Ovary (tissue), 7 donors: ENCODE measurements at regions not wholly inside any gene's neighbourhood (a gene's known extent, or its start where the extent isn't known, plus 50 kb on each side); places are given as distances from the start of the nearest gene placed in this dataset.

Experiments
- DNase-seq, 5 donors: peaks; one replicate each; pipeline ENCODE4 v3.0.0-alpha.2; 2019 to 2020
- H3K27ac ChIP-seq, 2 donors: fragments of 200-600 bp; one replicate each; pipeline versions ENCODE4 v1.5.1 to v1.8.0; 2019 to 2022
- H3K27me3 ChIP-seq: fragments of 200-600 bp; one replicate; pipeline ENCODE4 v1.8.0; 2022
- H3K36me3 ChIP-seq: fragments of 200-600 bp; sonication (generic); one replicate; pipeline ENCODE4 v1.5.1; 2019
- H3K4me1 ChIP-seq: one replicate; pipeline ENCODE4 v1.8.1; 2013; ENCODE audit warnings: mild to moderate bottlenecking, moderate library complexity; ENCODE audit not compliant: insufficient read depth
- H3K4me3 ChIP-seq: fragments of 200-600 bp; sonication (generic); one replicate; pipeline ENCODE4 v1.5.1; 2017
- H3K9me3 ChIP-seq, 2 donors: fragments of 200-600 bp in 1 of 2; sonication (generic) in 1 of 2; one replicate each; pipeline versions ENCODE4 v1.5.1 to v1.8.1; 2013 to 2019; ENCODE audit warnings: mild to moderate bottlenecking in 1 of 2, moderate library complexity in 1 of 2
- EP300 ChIP-seq: sonication (generic); formaldehyde crosslinking; IDR thresholded peaks from one replicate; pipeline ENCODE4 v1.6.1; 2017; ENCODE audit warnings: antibody characterized with exemption
- POLR2A ChIP-seq: fragments of 450-650 bp; IDR thresholded peaks from one replicate; pipeline ENCODE4 v1.6.1; 2017; ENCODE audit warnings: antibody characterized with exemption, mild to moderate bottlenecking, moderate library complexity
- WGBS, 3 donors: extraction: QIAGEN DNeasy Blood & Tissue Kit in 1 of 3; methylation state at CpG; one replicate each; pipeline versions ENCODE4 v1.1.5 to v1.1.7; 2013 to 2017; 5-methylcytosine and 5-hydroxymethylcytosine counted together
- intact Hi-C, 4 donors: fragments of 100-400 bp; cut with DNase I; formaldehyde crosslinking; loops; one replicate each; pipeline versions ENCODE4 v1.11.0 to v1.15.1; 2022 to 2023
- TF ChIP-seq, protein P1 (sequence below), 3 donors: fragments of 450-650 bp in 2 of 3; fragments of 200-600 bp in 1 of 3; IDR thresholded peaks; one replicate each; pipeline versions ENCODE4 v1.5.1 to v1.8.0; 2016 to 2022; ENCODE audit warnings: antibody characterized with exemption in 3 of 3, mild to moderate bottlenecking in 1 of 3
- donor health status: DM: no; HTN: no; CAD: no; lungs with moderate emphysema.
- donor health status: DM: no; HTN: no; CAD: no.
- donor health status: Bipolar disorder and iron deficiency.
- donor health status: DM: no; HTN: no; CAD: no.
- donor health status: DM: yes; HTN: yes; CAD: no.

GRCh38 chr13:105147461-105147860, 1388.0 kb downstream of the EFNB2 start:
- Histone ChIP-seq H3K27me3 (no peaks in the 10 kb centered on the region), H3K36me3 (no peaks in the 10 kb centered on the region), H3K4me3 (no peak overlapping the region), H3K27ac (no peak overlapping the region), H3K4me1 (no peaks in the 10 kb centered on the region), H3K9me3 (no peaks in the 10 kb centered on the region)
- 71 to 79% (median 76%) methylated on average over 4 of the region's 4 CpGs for WGBS, 3 donors
- intact Hi-C loops = no loop called here
- no peak for TF ChIP-seq POLR2A
- TF ChIP-seq, protein P1, sequence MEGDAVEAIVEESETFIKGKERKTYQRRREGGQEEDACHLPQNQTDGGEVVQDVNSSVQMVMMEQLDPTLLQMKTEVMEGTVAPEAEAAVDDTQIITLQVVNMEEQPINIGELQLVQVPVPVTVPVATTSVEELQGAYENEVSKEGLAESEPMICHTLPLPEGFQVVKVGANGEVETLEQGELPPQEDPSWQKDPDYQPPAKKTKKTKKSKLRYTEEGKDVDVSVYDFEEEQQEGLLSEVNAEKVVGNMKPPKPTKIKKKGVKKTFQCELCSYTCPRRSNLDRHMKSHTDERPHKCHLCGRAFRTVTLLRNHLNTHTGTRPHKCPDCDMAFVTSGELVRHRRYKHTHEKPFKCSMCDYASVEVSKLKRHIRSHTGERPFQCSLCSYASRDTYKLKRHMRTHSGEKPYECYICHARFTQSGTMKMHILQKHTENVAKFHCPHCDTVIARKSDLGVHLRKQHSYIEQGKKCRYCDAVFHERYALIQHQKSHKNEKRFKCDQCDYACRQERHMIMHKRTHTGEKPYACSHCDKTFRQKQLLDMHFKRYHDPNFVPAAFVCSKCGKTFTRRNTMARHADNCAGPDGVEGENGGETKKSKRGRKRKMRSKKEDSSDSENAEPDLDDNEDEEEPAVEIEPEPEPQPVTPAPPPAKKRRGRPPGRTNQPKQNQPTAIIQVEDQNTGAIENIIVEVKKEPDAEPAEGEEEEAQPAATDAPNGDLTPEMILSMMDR (IDR thresholded peaks at IDR 0.05) = no peak
- TF ChIP-seq EP300 = no peak
- DNase-seq = no peak

DNA sequence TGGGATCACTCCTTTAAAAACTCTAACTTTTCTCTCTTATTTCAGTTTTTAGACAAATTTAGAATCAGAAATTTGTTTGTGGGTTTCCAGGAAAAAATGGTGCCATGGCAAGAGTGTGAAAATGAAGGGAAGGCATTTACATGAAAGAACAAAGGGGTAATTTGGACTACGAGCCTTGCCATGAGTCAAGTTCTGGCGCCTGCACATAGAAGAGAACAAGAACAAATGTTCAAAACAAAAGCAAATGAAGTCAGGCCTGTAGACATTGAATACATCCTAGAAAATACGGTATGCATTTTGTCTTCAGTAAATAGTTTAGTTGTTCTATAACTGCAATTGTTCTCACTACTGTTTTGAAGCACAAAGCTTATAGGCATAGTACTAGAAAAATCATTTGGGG, 1390.5 kb downstream of the EFNB2 start:
- TF ChIP-seq, protein P1 (IDR thresholded peaks at IDR 0.05) = no peak
- no peak for TF ChIP-seq POLR2A
- no peak for TF ChIP-seq EP300
- intact Hi-C loops = no loop called here
- 90 to 93% (median 92%) methylated on average over 3 of the region's 3 CpGs for WGBS, 3 donors

GRCh38 chr13:105144020-105144419, 1391.4 kb downstream of the EFNB2 start:
- Histone ChIP-seq H3K4me1 (no peaks in the 10 kb centered on the region), H3K27ac (no peak overlapping the region), H3K4me3 (no peak overlapping the region), H3K27me3 (no peaks in the 10 kb centered on the region), H3K9me3 (no peaks in the 10 kb centered on the region), H3K36me3 (no peaks in the 10 kb centered on the region)
- 74 to 100% (median 97%) methylated on average over 3 of the region's 3 CpGs for WGBS, 3 donors
- intact Hi-C loops = no loop called here
- TF ChIP-seq EP300 (no peak), POLR2A (no peak)
- TF ChIP-seq, protein P1 (IDR thresholded peaks at IDR 0.05) = no peak
- DNase-seq = no peak

More for the DNA sequence above, 1390.5 kb downstream of the EFNB2 start:
- Histone ChIP-seq H3K9me3 (no peaks in the 10 kb centered on the region), H3K36me3 (no peaks in the 10 kb centered on the region), H3K27me3 (no peaks in the 10 kb centered on the region), H3K4me3 (no peak overlapping the region), H3K4me1 (no peaks in the 10 kb centered on the region), H3K27ac (no peak overlapping the region)
- DNase-seq = no peak

DNA sequence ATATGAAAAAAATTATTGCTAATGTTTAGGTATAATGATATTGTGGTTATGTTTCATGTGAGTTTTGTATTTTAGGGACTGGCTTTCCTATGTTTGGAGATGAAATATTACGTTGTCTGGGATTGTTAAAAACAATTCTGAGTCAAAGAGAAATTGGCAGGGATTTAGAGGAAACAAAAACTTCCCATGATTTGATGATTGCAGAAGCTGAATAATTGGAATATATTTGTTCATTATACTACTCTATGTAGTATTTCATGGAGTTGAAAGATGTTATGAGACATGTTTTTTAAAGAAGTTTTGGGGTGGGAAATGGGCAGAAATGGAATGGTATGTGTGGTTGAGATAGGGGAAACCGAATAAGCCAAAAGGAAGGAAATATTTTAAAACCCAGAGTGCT, 1392.9 kb downstream of the EFNB2 start:
- no peaks in the 10 kb centered on the region for H3K36me3 ChIP-seq
- 23 to 51% (median 42%) methylated on average over 2 of the region's 2 CpGs for WGBS, 3 donors
- H3K27ac ChIP-seq = no peak overlapping the region
- TF ChIP-seq EP300 = no peak
- TF ChIP-seq, protein P1 (IDR thresholded peaks at IDR 0.05) = no peak
- TF ChIP-seq POLR2A = no peak
- no peaks in the 10 kb centered on the region for H3K27me3 ChIP-seq
- H3K4me1 ChIP-seq = no peaks in the 10 kb centered on the region
- H3K4me3 ChIP-seq = no peak overlapping the region
- intact Hi-C loops = no loop called here
- no peak for DNase-seq
- H3K9me3 ChIP-seq = no peaks in the 10 kb centered on the region
